GM19193 (cell line): ENCODE measurements at regions not wholly inside any gene's neighbourhood (a gene's known extent, or its start where the extent isn't known, plus 50 kb on each side); places are given as distances from the start of the nearest gene placed in this dataset.

ENCODE experiments used
- POLR2A ChIP-seq: IDR thresholded peaks from 4 replicates; pipeline ENCODE4 v1.6.1; 2011; ENCODE audit not compliant: insufficient read depth, insufficient read length; ENCODE audit errors: extremely low read depth

- TF ChIP-seq POLR2A: no peak
Observed at GRCh38 chr2:242001853-242002252, 132.3 kb downstream of the RTP5 start.

GRCh38 chr2:242002944-242003343 lies 133.4 kb downstream of the RTP5 start:
- TF ChIP-seq POLR2A: no peak

DNA sequence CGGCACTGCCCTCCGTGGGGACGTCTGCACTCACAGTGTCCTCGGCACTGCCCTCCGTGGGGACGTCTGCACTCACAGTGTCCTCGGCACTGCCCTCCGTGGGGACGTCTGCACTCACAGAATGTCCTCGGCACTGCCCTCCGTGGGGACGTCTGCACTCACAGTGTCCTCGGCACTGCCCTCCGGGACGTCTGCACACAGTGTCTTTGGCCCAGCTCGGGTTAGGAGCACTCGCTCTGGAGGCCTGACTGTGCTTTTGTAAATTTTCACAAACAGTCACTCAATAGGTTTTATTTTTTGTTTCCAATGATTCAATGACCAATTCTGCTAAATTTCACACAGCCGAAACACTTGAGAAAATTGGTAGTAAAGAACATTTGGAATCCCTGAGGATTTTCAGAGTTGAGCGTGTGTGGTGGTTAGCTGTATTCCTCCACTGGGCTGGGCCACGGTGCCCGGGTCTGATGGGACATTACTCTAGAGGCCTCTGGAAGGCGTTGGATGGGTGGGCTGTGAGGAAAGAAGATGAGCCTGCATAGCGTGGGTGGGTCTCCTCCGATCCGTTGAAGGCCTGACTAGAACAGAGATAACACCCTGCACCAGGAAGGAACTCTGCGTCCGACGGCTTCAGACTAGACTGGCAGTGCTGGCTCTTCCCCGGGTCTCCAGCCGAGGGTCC lies 134.8 kb downstream of the RTP5 start:
- TF ChIP-seq POLR2A: no peak

GRCh38 chr2:242004902-242005230 lies 135.3 kb downstream of the RTP5 start:
- TF ChIP-seq POLR2A: no peak

GRCh38 chr2:242011167-242011513 lies 141.6 kb downstream of the RTP5 start:
- TF ChIP-seq POLR2A: no peak

DNA sequence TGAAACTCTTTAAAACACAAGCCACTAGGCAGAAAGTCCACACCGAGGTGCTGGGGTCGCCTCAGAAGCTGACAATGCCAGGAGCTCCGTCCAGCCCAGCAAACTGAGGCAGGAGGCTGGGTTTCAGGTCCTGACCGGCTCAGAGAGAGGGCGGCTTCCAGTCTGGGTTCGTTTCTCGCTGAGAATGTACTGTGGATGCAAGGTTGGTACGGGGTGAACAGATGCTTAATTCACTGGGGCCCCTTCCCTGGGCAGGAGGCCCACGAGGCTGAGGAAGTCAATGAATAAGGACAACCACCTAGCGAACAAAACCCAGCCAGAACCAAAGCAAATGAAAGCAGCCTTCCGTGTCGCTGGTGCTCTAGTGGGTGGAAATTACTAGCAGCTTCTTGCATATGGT lies 142.0 kb downstream of the RTP5 start:
- TF ChIP-seq POLR2A: no peak

DNA sequence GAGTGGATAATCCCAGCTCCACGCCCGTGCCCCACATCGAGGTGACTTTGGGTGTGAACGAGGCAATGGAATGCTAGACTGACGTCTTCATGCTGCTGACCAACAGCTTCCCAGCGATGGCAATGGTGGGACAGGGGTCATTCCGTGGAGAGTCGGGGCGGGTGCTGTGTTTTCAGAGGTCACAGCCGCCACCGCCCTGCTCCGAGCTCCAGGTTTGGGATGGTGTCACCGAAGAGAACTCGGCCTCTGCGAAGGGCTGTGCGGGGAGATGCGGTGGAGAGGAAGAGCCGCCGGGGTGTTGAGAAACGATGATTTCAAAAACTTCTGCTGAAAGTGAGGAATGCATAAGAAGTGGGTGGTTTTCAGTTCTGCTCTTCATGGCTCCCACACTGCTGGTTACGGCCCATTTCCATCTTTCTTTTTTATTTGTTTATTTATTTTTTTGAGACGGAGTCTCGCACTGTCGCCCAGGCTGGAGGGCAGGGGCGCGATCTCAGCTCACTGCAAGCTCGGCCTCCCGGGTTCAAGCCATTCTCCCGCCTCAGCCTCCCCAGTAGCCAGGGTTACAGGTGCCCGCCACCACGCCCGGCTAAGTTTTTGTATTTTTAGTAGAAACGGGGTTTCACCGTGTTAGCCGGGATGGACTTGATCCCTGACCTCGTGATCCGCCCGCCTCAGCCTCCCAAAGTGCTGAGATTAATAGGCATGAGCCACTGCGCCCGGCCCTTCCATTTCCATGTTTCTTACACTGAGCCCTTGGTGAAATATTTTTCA lies 142.6 kb downstream of the RTP5 start:
- no peak for TF ChIP-seq POLR2A

GRCh38 chr2:242012956-242013764 lies 143.6 kb downstream of the RTP5 start:
- TF ChIP-seq POLR2A: no peak

- no peak for TF ChIP-seq POLR2A
Observed at GRCh38 chr2:242013771-242014170, 144.2 kb downstream of the RTP5 start.

DNA sequence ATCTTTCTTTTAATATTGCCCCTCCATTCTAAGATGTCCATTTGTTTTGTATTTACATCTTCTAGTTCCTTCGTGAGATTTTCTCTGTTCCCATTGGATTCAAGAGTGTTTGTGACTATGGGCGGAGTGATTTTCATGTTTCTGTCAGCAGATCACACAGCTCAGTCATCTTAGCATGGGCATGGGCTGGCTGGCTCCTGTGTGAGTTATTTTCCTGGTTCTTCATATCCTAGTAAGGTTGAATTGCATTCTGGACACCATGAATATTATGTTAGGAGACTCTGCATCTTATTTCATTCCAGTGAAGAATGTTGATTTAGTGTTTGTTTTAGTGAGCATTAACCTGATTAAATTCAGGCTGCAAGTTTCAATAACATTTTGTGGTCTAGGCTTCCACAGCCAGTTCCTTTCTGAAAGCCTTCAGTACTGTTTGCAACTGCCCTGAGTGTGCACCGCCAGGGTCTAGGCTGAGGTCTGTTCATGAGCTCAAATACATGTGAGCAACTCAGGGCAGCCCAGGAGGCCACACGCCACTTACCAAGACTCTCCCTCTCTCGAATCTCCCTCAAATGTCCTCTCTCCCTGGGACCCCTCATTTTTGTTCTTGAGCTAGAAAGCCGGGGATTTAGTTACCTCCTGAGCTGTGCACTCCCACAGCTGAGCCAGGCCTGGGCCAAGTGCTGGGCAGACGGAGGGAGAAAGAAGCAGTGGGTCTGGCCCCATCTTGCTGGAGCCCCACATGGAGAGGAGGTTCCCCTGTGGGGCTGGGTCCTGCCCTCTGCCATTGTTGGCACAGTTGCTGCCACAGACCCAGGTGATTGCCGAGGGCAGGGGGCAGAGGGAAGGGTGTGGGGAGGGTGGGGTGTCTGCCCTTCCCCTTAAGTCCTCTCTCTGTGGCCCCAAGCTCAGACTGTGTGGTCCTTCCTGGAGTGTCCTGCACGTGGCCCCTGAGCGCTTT lies 145.9 kb downstream of the RTP5 start:
- no peak for TF ChIP-seq POLR2A

DNA sequence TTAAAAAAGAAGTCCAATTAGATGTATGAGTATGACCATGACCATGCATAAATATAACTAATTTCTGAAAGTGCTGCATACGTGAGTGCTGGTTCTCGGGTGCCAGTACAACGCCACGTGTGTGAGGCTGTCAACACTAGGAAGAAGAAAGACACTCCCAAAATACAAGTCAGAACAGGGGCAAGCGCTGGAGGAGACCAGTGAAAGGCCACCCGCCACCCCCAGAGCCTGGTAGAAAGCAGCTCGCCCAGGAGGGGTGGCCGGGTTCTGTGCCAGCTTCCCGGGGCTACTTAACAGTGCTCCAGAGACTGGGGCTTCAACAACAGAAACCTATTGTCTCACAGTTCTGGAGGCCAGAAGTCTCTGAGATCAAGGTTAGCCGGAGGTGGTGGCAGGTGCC lies 147.6 kb downstream of the RTP5 start:
- no peak for TF ChIP-seq POLR2A

GRCh38 chr2:242019344-242019743 lies 149.8 kb downstream of the RTP5 start:
- no peak for TF ChIP-seq POLR2A

GRCh38 chr2:242020196-242021004 lies 150.9 kb downstream of the RTP5 start:
- TF ChIP-seq POLR2A: no peak

DNA sequence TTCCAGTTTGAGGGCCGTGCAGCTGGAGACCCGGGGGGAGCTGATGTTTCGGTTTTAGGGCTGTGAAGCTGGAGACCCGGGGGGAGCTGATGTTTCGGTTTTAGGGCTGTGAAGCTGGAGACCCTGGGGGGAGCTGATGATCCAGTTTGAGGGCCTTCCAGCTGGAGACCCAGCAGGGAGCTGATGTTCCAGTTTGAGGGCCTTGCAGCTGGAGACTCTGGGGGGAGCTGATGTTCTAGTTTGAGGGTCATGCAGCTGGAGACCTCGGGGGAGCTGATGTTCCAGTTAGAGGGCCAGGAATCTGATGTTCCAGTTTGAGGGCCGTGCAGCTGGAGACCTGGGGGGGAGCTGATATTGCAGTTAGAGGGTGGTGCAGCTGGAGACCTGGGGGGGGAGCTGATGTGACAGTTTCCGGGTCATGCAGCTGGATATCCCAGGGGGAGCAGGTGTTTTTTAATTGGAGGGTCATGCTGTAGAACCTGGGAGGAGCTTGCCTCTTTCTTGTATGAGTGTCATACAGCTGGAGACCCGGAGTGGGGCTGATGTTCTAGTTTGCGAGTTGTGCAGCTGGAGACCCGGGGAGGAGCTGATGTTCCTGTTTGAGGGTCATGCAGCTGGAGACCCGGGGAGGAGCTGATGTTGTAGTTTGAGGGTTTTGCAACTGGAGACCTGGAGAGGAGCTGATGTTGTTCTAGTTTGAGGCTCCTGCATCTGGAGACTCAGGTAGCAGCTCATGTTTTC lies 153.2 kb downstream of the RTP5 start:
- TF ChIP-seq POLR2A: no peak

DNA sequence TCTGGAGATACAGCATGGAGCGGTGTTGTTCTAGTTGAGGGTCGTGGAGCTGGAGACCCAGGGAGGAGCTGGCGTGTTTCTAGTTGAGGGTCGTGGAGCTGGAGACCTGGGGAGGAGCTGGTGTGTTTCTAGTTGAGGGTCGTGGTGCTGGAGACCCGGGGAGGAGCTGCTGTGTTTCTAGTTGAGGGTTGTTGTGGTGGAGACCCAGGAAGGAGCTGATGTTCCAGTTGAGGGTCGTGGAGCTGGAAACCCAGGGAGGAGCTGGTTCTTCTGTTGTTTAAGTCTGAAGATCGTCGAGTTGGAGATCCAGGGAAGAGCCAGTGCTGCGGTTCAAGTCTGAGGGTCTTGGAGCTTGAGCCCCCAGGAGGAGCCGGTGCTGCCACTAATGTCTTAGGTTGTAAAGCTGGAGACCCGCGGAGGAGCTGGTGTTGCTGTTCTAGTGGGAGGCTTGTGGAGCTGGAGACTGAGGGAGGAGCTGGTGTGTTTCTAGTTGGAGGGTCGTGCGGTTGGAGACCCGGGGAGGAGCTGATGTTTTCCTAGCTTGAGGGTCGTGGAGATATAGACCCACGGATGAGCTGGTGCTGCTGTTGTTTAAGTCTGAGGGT lies 155.3 kb downstream of the RTP5 start:
- TF ChIP-seq POLR2A: no peak
